ENCODE measurements at regions not wholly inside any gene's neighbourhood (a gene's known extent, or its start where the extent isn't known, plus 50 kb on each side); places are given as distances from the start of the nearest gene placed in this dataset.
"Not testable (repeated sequence)": the region's sequence is repeated elsewhere in the genome, so short reads cannot be mapped to it uniquely, and the experiment has no call there.

DNA sequence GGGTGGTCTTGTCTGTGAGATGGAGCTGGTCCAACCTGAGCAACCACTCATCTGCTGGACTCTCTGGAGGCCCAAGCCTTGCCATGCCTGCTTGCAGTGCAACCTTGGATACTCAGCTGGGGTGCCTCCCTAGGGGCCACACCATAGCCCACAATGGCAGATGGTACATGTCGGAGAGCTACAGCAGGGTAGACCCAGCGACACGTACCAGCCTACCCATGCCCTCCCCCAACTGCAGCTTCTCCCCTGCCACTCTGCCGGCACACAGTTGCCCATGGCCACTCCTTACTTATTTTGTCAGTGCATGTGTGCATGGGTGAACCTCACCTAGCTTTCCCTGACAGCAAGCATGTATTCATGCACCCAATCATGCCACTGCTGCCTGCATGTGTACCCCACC, 690.9 kb downstream of the CCDC85A start:
- intact Hi-C loops (cut with DNase I): no loop called here
- DNase-seq (no peak), ATAC-seq (no peak)

DNA sequence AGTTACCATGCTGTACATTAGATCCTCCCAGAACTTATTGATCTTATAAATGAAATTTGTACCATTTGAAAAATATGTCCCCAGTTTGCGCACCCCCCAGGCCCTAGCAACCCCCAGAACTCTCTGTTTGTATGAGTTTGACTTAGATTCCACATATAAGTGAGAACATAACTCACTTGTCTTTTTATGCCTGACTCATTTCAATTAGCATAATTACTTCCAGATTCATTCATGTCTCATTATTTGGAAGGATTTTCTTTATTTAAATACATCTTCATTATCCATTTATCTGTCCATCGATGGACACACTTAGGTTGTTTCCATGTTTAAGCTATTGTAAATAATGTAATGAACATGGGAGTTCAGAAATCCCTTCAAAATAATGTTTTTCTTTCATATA, 705.9 kb downstream of the CCDC85A start:
- DNase-seq (no peak), ATAC-seq (no peak)
- intact Hi-C loops (cut with DNase I): no loop called here

DNA sequence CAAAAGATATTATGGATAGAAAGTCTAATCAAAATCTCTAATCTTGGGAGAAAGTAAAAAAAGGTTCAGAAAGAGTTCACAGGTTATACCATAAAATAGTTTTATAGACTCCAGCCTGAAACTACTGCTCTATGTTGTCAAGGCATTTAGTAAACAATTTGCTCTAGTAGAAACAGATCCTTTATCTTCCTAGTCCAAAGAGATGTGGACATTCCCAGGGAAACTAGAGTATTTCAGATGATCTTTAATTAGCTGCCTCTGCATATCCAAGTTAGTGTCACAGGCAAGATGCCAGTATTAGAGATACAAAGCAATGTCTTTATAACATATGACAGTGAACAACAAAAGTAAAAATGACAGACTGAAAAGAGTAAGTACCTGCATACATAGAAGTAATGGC, 708.6 kb downstream of the CCDC85A start:
- DNase-seq: no peak
- no peak for ATAC-seq
- intact Hi-C loops (cut with DNase I): no loop called here

DNA sequence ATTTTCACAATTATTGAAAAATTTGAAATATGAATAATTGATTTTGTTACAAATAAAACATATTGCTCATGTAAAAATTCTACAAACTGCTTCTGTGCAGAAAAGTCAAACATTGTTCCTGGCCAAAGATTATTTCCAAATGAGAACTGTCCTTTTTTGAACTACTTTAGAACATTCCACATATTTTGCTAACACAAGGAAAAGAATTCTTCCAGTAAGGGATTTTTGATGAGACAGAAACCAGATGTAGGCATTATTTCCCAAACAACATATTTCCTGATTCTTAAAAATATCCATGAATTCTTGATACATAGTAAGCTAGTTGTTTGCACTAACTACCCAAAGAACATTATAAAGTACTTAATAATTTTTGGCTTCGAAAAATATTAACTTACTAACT, 715.2 kb downstream of the CCDC85A start:
- ATAC-seq (no peak), DNase-seq (no peak)
- intact Hi-C loops (cut with DNase I): no loop called here

DNA sequence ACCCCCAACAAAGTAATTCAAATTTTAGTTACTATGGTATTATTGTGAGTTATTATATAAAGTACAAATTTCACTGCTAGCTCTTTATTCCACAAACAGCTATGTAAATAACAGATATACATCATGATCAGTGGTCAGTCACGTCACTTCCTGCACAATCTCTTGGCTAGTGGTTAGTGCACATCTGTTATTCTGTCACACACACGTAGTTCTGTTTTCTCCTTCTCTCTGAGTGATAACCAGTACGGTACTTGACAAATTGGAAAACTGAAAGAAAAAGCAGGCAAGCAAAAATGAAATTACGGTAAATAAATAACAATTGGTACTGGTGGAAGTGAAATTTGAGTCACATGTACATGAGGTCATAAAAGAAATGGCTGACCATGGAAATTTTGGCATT, 728.7 kb downstream of the CCDC85A start:
- no peak for ATAC-seq
- intact Hi-C loops (cut with DNase I): no loop called here
- DNase-seq: no peak

DNA sequence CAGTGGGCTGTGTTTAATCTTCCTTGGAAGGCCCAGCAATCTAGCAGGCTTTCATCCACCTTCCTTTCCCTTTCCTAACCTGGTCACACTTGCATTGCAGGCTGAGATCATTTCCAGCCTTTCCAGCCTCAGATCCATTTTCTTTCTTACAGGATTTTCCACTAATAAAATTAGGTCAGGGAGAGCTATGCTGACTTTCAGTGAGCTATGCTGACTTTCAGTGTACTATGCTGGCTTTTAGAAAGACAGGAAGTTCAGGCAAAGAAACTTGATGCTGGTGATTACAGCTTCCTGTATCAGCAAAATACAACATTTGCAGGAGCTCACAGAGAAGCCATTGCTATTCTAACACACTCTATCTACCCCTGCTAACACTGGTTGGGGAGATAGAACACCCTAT, 735.0 kb downstream of the CCDC85A start:
- intact Hi-C loops (cut with DNase I): no loop called here
- ATAC-seq (no peak), DNase-seq (no peak)

DNA sequence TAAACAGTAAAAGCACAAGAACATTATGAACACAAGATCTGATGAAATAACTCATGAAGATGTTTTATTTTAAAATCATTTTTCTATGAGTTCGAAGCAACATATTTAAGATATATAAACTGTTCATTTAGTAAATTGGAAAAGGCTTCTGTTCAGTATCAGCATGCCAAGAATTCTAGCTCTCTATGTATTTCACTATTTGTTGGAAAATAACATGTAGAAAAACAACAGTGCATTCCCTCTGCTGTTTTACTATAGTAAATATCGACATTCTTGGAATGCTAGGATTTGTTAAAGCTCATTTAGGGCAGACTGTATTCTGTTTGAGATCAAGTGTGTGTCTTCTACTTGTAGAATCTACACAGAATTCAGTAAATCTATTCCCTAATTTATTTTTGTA, 750.2 kb downstream of the CCDC85A start:
- intact Hi-C loops (cut with DNase I): no loop called here
- no peak for ATAC-seq
- no peak for DNase-seq

DNA sequence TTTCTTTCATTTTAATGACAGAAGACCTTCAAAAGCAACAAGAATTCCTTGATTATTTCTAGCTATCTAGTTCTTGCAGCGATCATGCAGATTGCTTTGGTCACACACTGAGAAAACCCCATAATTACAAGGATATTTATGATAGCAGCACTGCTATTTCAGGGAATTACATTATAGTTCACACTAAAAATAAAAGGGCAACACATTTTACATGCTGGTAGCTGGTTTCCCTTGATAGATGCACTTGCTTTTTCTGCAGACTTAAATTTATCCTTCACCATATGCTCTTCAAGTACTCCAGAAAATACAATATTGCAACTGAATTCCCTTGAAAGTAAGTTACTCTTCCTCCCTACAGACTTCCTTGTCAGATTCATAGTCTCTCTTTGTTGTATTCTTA, 751.1 kb downstream of the CCDC85A start:
- DNase-seq: no peak
- intact Hi-C loops (cut with DNase I): no loop called here
- ATAC-seq: no peak

DNA sequence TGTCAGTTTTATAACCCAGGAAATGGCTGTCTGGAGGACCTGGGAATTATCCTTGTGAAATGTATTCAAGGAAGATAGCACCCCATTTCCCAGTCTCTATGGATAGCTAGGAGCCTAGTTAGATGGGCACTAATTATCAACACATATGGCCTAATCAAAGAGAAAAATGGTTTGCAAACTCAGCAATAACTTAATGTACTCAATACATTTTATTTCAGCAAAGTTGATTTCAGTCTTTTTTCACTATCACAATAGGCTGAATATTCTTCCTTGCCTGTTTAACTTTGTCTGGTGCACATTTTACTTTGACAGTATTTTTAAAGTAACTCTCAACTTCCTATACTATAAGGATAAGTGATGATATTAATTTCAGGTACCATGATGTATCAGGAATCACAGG, 756.3 kb downstream of the CCDC85A start:
- DNase-seq: no peak
- intact Hi-C loops (cut with DNase I): no loop called here
- ATAC-seq: no peak

DNA sequence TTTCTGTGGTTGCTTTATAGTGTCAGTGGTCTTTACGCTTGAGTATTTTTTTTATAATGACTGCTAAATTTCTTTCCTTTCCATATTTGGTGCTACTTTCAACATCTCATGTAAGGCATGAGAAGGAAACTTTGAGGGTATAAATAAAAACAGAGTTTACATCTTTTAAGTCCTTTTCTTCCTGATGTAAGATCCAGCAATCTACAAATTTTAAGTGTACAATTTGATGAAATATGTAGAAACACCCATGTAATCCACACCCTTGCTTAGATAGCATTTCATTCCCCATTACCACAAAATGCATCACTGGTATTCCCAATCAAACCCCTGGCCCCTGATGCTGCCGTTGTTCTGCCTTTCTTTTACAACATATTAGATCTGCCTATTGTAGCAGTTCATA, 769.1 kb downstream of the CCDC85A start:
- no peak for ATAC-seq
- intact Hi-C loops (cut with DNase I): no loop called here
- no peak for DNase-seq

DNA sequence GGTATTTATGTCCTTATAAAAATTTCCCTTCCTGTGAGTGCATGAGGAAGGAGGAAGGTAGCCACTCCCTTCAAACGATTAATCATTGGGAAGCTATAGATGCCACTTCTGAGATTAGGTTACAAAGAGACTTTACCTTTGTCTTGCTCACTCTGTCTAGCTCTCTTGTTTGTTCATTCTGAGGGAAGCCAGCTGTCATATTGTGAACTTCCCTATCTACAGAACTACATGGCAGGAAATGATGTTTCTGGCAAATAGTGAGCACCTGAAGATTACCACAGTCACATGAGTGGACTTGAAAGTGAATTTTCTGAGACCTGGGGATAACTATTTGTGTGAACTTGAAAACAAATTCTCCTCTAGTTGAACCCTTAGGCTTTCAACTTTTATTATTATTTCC, 776.8 kb downstream of the CCDC85A start:
- DNase-seq (no peak), ATAC-seq (no peak)
- intact Hi-C loops (cut with DNase I): no loop called here

DNA sequence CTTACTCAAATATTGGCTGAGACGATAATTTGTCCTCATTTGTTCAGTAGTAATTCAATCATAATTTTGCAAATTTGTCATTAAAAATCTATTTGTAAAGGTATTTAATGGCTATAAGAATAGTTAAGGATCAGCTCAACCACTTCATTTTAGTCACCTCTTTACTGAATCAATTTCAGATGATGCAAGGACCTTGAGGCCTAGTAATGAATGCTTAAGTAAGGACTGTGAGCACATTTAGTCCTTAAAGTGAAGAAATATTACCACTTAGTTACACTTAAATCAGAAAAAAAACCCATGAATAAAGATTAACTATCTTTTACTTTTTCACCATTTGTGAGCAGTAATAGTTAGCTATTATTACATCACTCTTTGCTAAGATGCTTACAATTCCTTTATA, 778.9 kb downstream of the CCDC85A start:
- DNase-seq (no peak), ATAC-seq (no peak)
- intact Hi-C loops (cut with DNase I): no loop called here

DNA sequence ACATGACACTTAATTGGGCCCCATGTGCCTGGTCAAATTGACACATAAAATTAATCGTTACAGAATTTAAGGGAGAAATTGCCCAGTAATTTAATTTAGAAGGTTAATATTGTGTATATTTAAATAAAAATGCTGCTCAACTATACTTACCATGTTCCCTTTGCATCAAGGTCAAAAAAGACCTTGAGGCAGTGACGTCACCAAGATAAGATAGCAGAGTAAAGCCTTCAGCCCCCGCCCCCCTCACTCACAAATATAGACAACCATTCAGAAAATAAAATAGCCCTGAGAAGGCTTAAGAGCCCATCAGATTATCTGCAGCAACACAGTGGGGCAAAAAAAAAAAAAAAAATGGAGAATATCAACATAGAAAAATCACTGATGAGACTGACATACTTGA, 785.7 kb downstream of the CCDC85A start:
- intact Hi-C loops (cut with DNase I): no loop called here
- DNase-seq: no peak
- no peak for ATAC-seq

DNA sequence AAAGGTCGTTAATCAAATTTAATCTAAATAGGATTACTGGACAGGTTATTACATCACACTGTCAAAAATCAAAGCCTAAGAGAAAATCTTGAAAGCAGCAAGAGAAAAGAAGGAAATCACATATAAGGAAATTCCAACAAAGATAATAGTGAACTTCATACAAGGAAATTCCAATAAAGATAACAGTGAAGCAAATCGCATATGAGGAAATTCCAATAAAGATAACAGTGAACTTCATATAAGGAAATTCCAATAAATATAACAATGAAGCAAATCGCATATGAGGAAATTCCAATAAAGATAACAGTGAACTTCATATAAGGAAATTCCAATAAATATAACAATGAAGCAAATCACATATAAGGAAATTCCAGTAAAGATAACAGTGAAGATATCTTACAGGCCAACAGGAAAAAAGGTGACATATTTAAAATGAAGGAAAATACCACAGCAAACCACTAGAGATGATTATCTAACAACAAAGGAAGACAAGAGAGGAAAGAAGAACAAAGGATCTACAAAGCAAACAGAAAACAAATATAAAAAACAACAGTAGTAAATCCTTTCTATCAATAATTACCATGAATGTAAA, 787.7 kb downstream of the CCDC85A start:
- intact Hi-C loops (cut with DNase I): no loop called here
- DNase-seq (no peak), ATAC-seq (no peak)

DNA sequence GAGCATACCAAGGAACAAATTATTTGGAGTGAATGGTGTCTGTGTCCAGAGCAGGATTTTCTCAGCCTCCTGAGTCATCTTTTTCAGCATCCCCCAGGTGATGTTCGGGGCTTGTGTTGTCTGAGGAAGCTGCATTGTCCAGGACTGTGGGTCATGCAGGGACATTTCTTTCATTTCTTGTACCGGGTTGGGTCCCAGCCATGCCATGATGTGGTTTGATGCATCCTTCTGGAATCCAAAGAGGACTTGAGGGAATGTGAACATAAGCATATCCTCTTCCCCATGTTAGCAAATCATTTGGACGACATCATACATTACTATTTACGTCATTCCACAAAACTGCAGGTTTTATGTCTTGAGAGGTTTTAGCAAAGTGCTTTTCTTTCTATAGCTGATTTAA, 797.8 kb downstream of the CCDC85A start:
- ATAC-seq (no peak), DNase-seq (no peak)
- intact Hi-C loops (cut with DNase I): no loop called here

DNA sequence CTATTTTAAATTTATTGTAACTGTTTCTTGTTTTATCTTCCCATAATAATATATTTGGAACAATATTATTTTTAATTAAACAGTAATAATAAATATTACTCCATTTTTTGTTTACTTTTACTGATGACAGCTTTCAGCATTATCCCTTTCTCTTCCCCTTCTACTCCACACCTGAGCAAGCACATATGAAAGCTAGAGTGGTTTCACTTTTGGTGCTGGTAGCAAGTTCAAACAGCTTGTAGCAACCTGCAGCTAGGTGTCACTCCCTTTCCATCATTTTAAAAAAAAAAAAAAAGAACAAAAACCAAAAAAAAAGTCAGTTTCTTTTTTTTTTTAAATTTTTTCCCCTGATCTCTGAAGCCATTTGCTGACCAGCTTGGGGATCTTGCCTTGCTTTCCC, 801.8 kb downstream of the CCDC85A start:
- no peak for ATAC-seq

DNA sequence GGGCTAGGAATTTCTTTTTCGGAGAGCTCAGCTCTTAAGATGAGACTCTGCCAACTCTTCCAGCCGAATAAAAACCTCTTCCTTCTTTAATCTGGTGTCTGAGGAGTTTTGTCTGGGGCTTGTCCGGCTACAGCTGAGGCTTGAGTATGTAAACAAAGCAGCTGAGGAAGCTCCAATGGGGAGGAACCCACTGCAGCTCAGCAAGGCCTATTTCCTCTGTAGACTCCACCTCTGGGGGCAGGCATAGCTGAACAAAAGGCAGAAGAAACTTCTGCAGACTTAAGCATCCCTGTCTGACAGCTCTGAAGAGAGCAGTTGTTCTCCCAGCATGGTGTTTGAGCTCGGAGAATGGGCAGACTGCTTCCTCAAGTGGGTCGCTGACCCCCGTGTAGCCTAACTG, 838.7 kb downstream of the CCDC85A start:
- ATAC-seq (no peak), DNase-seq (no peak)
- intact Hi-C loops (cut with DNase I): no loop called here

More for the DNA sequence above, 801.8 kb downstream of the CCDC85A start:
- DNase-seq: no peak
- intact Hi-C loops (cut with DNase I): no loop called here

DNA sequence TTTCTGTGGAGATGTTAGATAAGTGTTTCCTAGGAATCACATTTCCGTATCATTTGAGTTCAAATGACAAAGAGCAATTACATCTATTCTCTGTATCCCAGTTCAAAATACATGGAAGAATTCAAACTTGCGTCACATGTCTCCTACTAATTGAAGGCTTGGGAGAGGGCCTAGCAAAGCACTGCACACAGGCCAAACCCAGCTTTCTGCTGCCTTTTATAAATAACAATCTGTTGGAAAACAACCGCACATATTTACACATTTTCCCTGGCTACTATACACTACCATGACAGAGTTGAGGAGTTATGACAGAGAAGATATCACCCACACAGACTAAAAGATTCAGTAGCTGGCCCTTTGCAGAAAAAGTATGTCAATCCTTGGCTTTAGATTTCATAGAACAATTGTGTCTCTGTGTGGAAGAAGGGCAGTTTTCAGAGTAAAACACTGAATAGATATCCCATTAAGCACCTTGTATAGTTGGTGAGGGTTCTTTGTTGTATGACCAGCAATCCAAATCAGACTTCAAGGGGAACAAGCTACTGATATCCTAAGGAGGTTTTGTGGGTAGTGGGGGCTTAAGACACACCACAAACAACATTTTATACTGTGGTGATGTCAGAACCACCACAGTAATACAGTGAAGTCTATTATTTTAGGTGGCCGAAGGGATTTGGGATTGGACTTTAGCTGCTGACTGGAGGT, 861.3 kb downstream of the CCDC85A start:
- no peak for ATAC-seq
- intact Hi-C loops (cut with DNase I): no loop called here

DNA sequence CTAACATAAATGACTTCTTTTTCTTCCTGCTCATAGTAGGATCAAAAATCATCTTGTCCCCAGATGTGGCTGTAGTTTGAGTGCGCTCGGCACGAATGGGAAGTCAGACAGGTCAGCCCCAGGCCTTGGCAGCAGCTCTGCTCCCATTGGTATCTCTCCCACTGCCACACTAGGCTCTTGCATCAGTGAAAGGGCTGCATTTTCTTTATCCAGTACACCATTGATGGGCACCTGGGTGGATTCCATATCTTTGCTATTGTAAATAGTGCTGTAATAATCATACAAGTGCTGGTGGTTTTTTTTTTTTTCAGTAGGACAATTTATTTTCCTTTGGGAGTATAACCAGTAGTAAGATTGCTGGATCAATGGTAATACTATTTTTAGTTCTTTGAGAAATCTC, 865.5 kb downstream of the CCDC85A start:
- intact Hi-C loops (cut with DNase I): no loop called here
- ATAC-seq: no peak
- no peak for DNase-seq

More for the DNA sequence above, 861.3 kb downstream of the CCDC85A start:
- DNase-seq: no peak

DNA sequence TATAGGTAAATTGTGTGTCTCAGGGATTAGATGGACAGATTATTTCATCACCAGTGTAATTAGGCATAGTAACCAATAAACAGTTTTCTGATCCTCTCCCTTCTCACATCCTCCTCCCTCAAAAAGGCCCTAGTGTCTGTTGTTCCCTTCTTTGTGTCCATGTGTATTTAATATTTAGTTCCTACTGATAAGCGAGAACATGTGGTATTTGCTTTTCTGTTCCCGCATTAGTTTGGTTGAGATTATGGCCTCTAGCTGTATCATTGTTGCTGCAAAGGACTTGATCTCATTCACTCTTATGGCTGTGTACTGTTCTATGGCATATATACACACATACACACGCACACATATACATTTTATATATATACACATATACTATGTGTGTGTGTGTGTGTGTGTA, 866.2 kb downstream of the CCDC85A start:
- intact Hi-C loops (cut with DNase I): no loop called here
- ATAC-seq (no peak), DNase-seq (no peak)

DNA sequence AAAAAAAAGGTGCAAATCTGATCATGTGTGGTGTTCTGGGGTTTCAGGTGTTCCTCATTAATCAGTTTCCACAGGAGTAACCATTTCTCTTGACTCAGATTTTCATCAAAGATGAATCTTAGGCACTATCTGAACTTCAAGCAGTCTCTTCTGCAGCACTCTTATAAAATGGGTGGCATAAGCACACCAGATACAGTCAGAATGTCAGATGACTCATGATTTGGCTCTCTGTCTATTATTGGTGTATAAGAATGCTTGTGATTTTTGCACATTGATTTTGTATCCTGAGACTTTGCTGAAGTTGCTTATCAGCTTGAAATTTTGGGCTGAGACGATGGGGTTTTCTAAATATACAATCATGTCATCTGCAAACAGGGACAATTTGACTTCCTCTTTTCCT, 882.5 kb downstream of the CCDC85A start:
- DNase-seq; ATAC-seq; intact Hi-C loops (cut with DNase I): not testable (repeated sequence)

DNA sequence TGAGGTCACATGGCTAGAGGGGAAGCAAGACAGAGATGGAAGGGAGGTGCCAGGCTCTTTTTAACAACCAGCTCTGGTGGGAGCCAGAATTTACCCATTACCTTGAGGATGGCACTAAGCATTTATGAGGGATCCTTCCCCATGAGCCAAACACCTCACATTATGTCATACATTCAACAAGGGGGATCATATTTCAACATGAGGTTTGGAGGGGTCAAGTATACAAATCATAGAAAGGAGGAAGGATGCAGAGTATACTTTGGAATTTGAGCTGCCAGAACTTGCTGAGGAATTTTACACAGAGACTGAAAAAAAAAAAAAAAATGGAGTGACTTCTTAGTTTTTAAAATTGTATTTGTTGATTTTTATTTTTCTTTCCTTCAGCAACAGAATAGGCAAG, 891.4 kb downstream of the CCDC85A start:
- intact Hi-C loops (cut with DNase I): no loop called here
- no peak for ATAC-seq
- no peak for DNase-seq

All from left cardiac atrium (tissue), 4 donors.